SK-N-SH treated with all-trans-retinoic acid at 6 μM for 48 hours (cell line): ENCODE measurements at regions not wholly inside any gene's neighbourhood (a gene's known extent, or its start where the extent isn't known, plus 50 kb on each side); places are given as distances from the start of the nearest gene placed in this dataset.

ENCODE experiments used
- ATAC-seq: fragments of 200-7000 bp; cut with Tn5 transposase; 3 replicates; pipeline ENCODE4 v1.9.1; 2020; ENCODE audit warnings: mild to moderate bottlenecking, moderate library complexity
- ARNTL ChIP-seq: fragments of 450-650 bp; formaldehyde crosslinking; IDR thresholded peaks from 2 replicates; pipeline ENCODE4 v1.5.0; 2020; ENCODE audit warnings: low read depth, mild to moderate bottlenecking, moderate library complexity, borderline replicate concordance
- BACH2 ChIP-seq: fragments of 250-450 bp; sonication (Bioruptor Pico); IDR thresholded peaks from 2 replicates; pipeline ENCODE4 v1.9.0; 2021; ENCODE audit warnings: mild to moderate bottlenecking, borderline replicate concordance
- CREB5 ChIP-seq: fragments of 250-450 bp; sonication (Bioruptor Pico); IDR thresholded peaks from 2 replicates; pipeline ENCODE4 v1.5.1; 2020; ENCODE audit warnings: low read depth, mild to moderate bottlenecking, moderate library complexity
- CSDC2 ChIP-seq: fragments of 250-450 bp; sonication (Bioruptor Pico); IDR thresholded peaks from 2 replicates; pipeline ENCODE4 v1.5.0; 2020; ENCODE audit warnings: mild to moderate bottlenecking, moderate library complexity
- CSRNP3 ChIP-seq: fragments of 250-450 bp; sonication (Bioruptor Pico); IDR thresholded peaks from 2 replicates; pipeline ENCODE4 v1.5.1; 2021; ENCODE audit warnings: mild to moderate bottlenecking, moderate library complexity
- ESRRG ChIP-seq: fragments of 250-450 bp; sonication (Bioruptor Pico); IDR thresholded peaks from 2 replicates; pipeline ENCODE4 v1.6.1; 2021; ENCODE audit warnings: mild to moderate bottlenecking
- GLIS3 ChIP-seq: fragments of 250-450 bp; sonication (Bioruptor Pico); IDR thresholded peaks from 2 replicates; pipeline ENCODE4 v1.5.0; 2020; ENCODE audit warnings: mild to moderate bottlenecking, moderate library complexity
- ISL1 ChIP-seq: fragments of 250-450 bp; sonication (Bioruptor Pico); IDR thresholded peaks from 2 replicates; pipeline ENCODE4 v2.1.2; 2022; ENCODE audit warnings: mild to moderate bottlenecking, moderate library complexity
- OSR1 ChIP-seq: fragments of 250-450 bp; sonication (Bioruptor Pico); IDR thresholded peaks from 2 replicates; pipeline ENCODE4 v1.8.0; 2022; ENCODE audit warnings: moderate library complexity, mild to moderate bottlenecking, inconsistent platforms
- PATZ1 ChIP-seq: fragments of 250-450 bp; sonication (Bioruptor Pico); IDR thresholded peaks from 2 replicates; pipeline ENCODE4 v1.8.0; 2020; ENCODE audit warnings: mild to moderate bottlenecking, moderate library complexity, borderline replicate concordance
- PPARA ChIP-seq: fragments of 250-450 bp; sonication (Bioruptor Pico); IDR thresholded peaks from 2 replicates; pipeline ENCODE4 v1.5.0; 2020; ENCODE audit warnings: mild to moderate bottlenecking, borderline replicate concordance
- RARB ChIP-seq: fragments of 250-450 bp; sonication (Bioruptor Pico); IDR thresholded peaks from 2 replicates; pipeline ENCODE4 v1.8.0; 2021; ENCODE audit warnings: mild to moderate bottlenecking, moderate library complexity
- SNAI2 ChIP-seq: fragments of 250-450 bp; sonication (Bioruptor Pico); IDR thresholded peaks from 2 replicates; pipeline ENCODE4 v1.5.0; 2020; ENCODE audit warnings: mild to moderate bottlenecking, moderate library complexity
- TCF4 ChIP-seq: fragments of 250-450 bp; sonication (Bioruptor Pico); IDR thresholded peaks from 2 replicates; pipeline ENCODE4 v1.8.0; 2021; ENCODE audit warnings: mild to moderate bottlenecking, moderate library complexity, borderline replicate concordance
- TOX ChIP-seq: fragments of 250-450 bp; sonication (Bioruptor Pico); IDR thresholded peaks from 2 replicates; pipeline ENCODE4 v1.8.0; 2021; ENCODE audit warnings: mild to moderate bottlenecking, moderate library complexity, borderline replicate concordance
- TSHZ2 ChIP-seq: fragments of 250-450 bp; sonication (Bioruptor Pico); IDR thresholded peaks from 2 replicates; pipeline ENCODE4 v1.5.0; 2020; ENCODE audit warnings: mild to moderate bottlenecking, moderate library complexity
- ZC3H10 ChIP-seq: fragments of 250-450 bp; sonication (Bioruptor Pico); IDR thresholded peaks from 2 replicates; pipeline ENCODE4 v1.5.1; 2021; ENCODE audit warnings: mild to moderate bottlenecking, moderate library complexity
- ZFP3 ChIP-seq: fragments of 250-450 bp; sonication (Bioruptor Pico); IDR thresholded peaks from 2 replicates; pipeline ENCODE4 v1.5.0; 2020; ENCODE audit warnings: mild to moderate bottlenecking, moderate library complexity
- ZNF70 ChIP-seq: fragments of 450-650 bp; formaldehyde crosslinking; IDR thresholded peaks from 2 replicates; pipeline ENCODE4 v1.5.0; 2020; ENCODE audit warnings: mild to moderate bottlenecking, moderate library complexity
- ZNF8 ChIP-seq: fragments of 450-650 bp; formaldehyde crosslinking; IDR thresholded peaks from 2 replicates; pipeline ENCODE4 v1.5.0; 2020; ENCODE audit warnings: mild to moderate bottlenecking, moderate library complexity
- TF ChIP-seq, protein P1 (sequence below): fragments of 250-450 bp; sonication (Bioruptor Pico); IDR thresholded peaks from 2 replicates; pipeline ENCODE4 v1.8.0; 2021; ENCODE audit warnings: low read depth, mild to moderate bottlenecking, moderate library complexity, borderline replicate concordance

GRCh38 chr13:78176880-78177279 lies 258.2 kb upstream of the EDNRB start:
- ATAC-seq = no peak
- TF ChIP-seq ARNTL (no peak), ISL1 (CRISPR knock-in tag) (no peak), TCF4 (CRISPR knock-in tag) (no peak), PATZ1 (no peak), CSDC2 (CRISPR knock-in tag) (no peak), GLIS3 (CRISPR knock-in tag) (no peak), TSHZ2 (CRISPR knock-in tag) (no peak)

DNA sequence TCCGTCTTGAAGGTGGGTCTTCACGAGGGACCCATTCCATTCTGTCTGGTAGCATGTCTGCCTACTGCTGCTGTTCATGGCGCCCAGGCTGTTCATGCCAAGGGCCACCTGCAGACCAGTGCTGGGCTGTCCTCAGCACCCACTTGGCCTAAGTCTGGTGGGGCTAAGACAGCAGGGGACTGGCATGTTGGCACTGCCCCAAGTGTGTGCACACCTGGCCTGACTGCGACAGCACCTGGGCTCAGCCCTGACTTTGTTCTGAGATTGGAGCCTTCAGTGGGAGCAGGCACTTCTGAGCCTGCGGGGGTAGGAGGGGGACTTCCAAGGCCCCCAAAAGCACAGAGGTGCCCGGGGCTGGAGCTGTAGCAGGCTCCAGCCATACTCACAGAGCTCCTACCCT lies 250.8 kb upstream of the EDNRB start:
- no peak for TF ChIP-seq CSDC2 (CRISPR knock-in tag)
- no peak for TF ChIP-seq RARB
- no peak for TF ChIP-seq BACH2 (CRISPR knock-in tag)
- TF ChIP-seq ZNF70 (CRISPR knock-in tag) = no peak
- no peak for TF ChIP-seq TOX (CRISPR knock-in tag)
- TF ChIP-seq CSRNP3 (CRISPR knock-in tag) = no peak
- TF ChIP-seq CREB5 (CRISPR knock-in tag) = no peak
- TF ChIP-seq ESRRG (CRISPR knock-in tag) = no peak
- no peak for TF ChIP-seq PPARA (CRISPR knock-in tag)
- TF ChIP-seq SNAI2 (CRISPR knock-in tag) = no peak
- no peak for TF ChIP-seq TCF4 (CRISPR knock-in tag)
- no peak for TF ChIP-seq ARNTL
- TF ChIP-seq TSHZ2 (CRISPR knock-in tag) = no peak
- TF ChIP-seq OSR1 (CRISPR knock-in tag) = no peak
- TF ChIP-seq, protein P1, sequence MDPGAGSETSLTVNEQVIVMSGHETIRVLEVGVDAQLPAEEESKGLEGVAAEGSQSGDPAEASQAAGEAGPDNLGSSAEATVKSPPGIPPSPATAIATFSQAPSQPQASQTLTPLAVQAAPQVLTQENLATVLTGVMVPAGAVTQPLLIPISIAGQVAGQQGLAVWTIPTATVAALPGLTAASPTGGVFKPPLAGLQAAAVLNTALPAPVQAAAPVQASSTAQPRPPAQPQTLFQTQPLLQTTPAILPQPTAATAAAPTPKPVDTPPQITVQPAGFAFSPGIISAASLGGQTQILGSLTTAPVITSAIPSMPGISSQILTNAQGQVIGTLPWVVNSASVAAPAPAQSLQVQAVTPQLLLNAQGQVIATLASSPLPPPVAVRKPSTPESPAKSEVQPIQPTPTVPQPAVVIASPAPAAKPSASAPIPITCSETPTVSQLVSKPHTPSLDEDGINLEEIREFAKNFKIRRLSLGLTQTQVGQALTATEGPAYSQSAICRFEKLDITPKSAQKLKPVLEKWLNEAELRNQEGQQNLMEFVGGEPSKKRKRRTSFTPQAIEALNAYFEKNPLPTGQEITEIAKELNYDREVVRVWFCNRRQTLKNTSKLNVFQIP (CRISPR knock-in tag) = no peak
- no peak for TF ChIP-seq ZFP3 (CRISPR knock-in tag)
- TF ChIP-seq GLIS3 (CRISPR knock-in tag) = no peak
- no peak for TF ChIP-seq ZC3H10 (CRISPR knock-in tag)
- no peak for TF ChIP-seq ZNF8 (CRISPR knock-in tag)
- ATAC-seq = no peak
